ENCODE measurements at regions not wholly inside any gene's neighbourhood (a gene's known extent, or its start where the extent isn't known, plus 50 kb on each side); places are given as distances from the start of the nearest gene placed in this dataset.

GRCh38 chr1:200354243-200354642 lies 55.6 kb downstream of the ZNF281 start:
- CTCF ChIA-PET = no interaction called here
- no peaks in the 10 kb centered on the region for H3K36me3 ChIP-seq (ENCODE audit: control insufficient read depth in 2 of 3, insufficient read depth in 3 of 3, low read length in 3 of 3)
- H3K4me3 ChIP-seq (ENCODE audit: low read length) = no peak overlapping the region
- intact Hi-C loops (cut with micrococcal nuclease) = loop anchor here in 1 of 2 donors (5.0 kb wide), 3 partner anchors 133 to 217 kb away; no protein-coding TSS in a partner anchor
- peak overlapping the region in 1 of 10 donors; percentile 41 for H3K4me3 Mint-ChIP-seq
- H3K27ac Mint-ChIP-seq = peak overlapping the region in 2 of 9 donors; percentile 16 to 29
- H3K9me3 ChIP-seq (ENCODE audit: control insufficient read depth in 2 of 3, low read length in 3 of 3) = no peaks in the 10 kb centered on the region
- H3K9me3 Mint-ChIP-seq = no peaks in the 10 kb centered on the region
- peaks cover 8 to 16% of the 10 kb centered on the region in 2 donors for H3K4me1 ChIP-seq (ENCODE audit: control insufficient read depth in 2 of 2, insufficient read depth in 2 of 2, low read length in 2 of 2)
- POLR2A ChIA-PET = no interaction called here
- no peak overlapping the region for H3K27ac ChIP-seq (ENCODE audit: low read depth, low read length)
- H3K27me3 ChIP-seq (ENCODE audit: control insufficient read depth in 2 of 2, insufficient read depth in 2 of 2, low read length in 2 of 2) = no peaks in the 10 kb centered on the region
- peaks cover 21 to 45% (median 31%) of the 10 kb centered on the region in 7 donors for H3K4me1 Mint-ChIP-seq
- peaks cover 0 to 4% (median 0%) of the 10 kb centered on the region in 5 donors for H3K36me3 Mint-ChIP-seq
- ATAC-seq (peak; percentile 63), DNase-seq (no peak)
- H3K27me3 Mint-ChIP-seq = no peaks in the 10 kb centered on the region

DNA sequence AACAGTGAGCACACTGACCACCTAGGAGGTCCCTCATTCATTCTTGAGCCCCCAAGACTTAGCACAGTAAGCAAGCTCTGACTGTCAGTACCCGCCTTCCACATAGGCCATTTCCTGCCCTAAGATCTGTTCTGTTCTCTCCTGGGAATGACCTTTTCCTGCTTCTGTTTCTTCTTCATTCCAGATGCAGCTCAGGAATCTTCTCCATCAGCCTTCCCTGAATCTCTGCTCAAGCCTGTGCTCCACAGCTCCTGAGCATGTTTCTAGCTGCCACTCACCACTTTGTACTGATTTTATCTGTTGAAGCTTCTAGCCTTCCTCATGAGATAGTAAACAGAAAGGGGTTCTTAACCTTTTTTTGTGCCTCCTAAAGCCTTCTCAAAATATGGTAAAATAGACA lies 56.6 kb downstream of the ZNF281 start:
- Histone ChIP-seq H3K4me1 (ENCODE audit: control insufficient read depth in 2 of 2, insufficient read depth in 2 of 2, low read length in 2 of 2) (peaks cover 8 to 16% of the 10 kb centered on the region in 2 donors), H3K27me3 (ENCODE audit: control insufficient read depth in 2 of 2, insufficient read depth in 2 of 2, low read length in 2 of 2) (no peaks in the 10 kb centered on the region), H3K9me3 (ENCODE audit: control insufficient read depth in 2 of 3, low read length in 3 of 3) (no peaks in the 10 kb centered on the region), H3K36me3 (ENCODE audit: control insufficient read depth in 2 of 3, insufficient read depth in 3 of 3, low read length in 3 of 3) (no peaks in the 10 kb centered on the region), H3K27ac (ENCODE audit: low read depth, low read length) (no peak overlapping the region), H3K4me3 (ENCODE audit: low read length) (no peak overlapping the region)
- DNase-seq (no peak), ATAC-seq (no peak)
- no peaks in the 10 kb centered on the region for H3K27me3 Mint-ChIP-seq
- intact Hi-C loops (cut with micrococcal nuclease) = loop anchor here in 1 of 2 donors (2.0 to 5.0 kb wide), 4 partner anchors 46 to 216 kb away; no protein-coding TSS in a partner anchor
- peaks cover 21 to 45% (median 31%) of the 10 kb centered on the region in 7 donors for H3K4me1 Mint-ChIP-seq
- H3K27ac Mint-ChIP-seq = peak overlapping the region; percentile 64 to 91 (median 85)
- ChIA-PET CTCF (no interaction called here), POLR2A (interaction anchor here (0.6 kb wide), 1 partner anchor 154 kb away, joined by 3 read pairs; no protein-coding TSS in a partner anchor)
- H3K36me3 Mint-ChIP-seq = peaks cover 0 to 4% (median 0%) of the 10 kb centered on the region in 5 donors
- no peaks in the 10 kb centered on the region for H3K9me3 Mint-ChIP-seq
- H3K4me3 Mint-ChIP-seq = peak overlapping the region in 9 of 10 donors; percentile 15 to 73 (median 58)

DNA sequence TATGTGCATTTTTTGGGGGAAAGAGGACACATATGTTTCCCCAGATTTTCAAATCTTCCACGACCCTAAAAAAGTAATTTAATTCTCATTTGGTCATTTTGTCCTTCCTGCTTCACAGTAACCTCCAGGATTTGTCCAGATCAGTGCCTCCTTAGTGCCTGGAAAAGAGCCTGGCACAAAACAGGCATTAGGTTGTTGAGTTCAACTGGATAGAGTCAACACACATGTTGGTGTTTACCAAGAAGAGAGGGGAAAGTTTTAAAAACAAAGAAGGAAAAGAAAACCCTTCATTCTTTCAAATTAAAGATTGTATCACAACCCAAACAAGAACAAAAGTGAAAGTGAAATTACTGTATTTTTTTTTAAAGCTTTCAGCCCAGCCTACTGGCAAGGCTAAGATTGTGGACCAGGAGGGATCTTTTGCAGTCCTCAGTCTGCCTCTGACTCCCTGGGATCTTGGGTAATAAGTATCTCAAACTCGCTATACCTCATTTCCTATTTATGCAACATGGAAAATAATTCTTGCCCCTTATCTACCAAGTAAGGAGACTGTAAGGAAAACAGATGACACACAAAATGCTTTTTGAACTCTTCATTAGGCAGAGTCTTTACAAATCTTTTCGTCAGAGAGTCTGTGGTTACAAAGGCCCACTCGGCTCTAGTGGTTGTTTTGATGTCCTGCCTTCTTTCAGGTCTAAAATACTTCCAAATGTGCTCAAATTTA lies 57.8 kb downstream of the ZNF281 start:
- Histone ChIP-seq H3K27me3 (ENCODE audit: control insufficient read depth in 2 of 2, insufficient read depth in 2 of 2, low read length in 2 of 2) (no peaks in the 10 kb centered on the region), H3K9me3 (ENCODE audit: control insufficient read depth in 2 of 3, low read length in 3 of 3) (no peaks in the 10 kb centered on the region), H3K36me3 (ENCODE audit: control insufficient read depth in 2 of 3, insufficient read depth in 3 of 3, low read length in 3 of 3) (no peaks in the 10 kb centered on the region), H3K4me1 (ENCODE audit: control insufficient read depth in 2 of 2, insufficient read depth in 2 of 2, low read length in 2 of 2) (peaks cover 8 to 16% of the 10 kb centered on the region in 2 donors), H3K4me3 (ENCODE audit: low read length) (peak overlapping the region; percentile 41), H3K27ac (ENCODE audit: low read depth, low read length) (peak overlapping the region; percentile 43)
- H3K4me1 Mint-ChIP-seq = peaks cover 21 to 45% (median 31%) of the 10 kb centered on the region in 7 donors
- ChIA-PET POLR2A (no interaction called here), CTCF (no interaction called here)
- intact Hi-C loops (cut with micrococcal nuclease) = loop anchor here (1.0 to 5.0 kb wide), 5 partner anchors 45 to 215 kb away; partner anchors contain the start of gene ZNF281 (in 2 of the 2)
- H3K9me3 Mint-ChIP-seq = no peaks in the 10 kb centered on the region
- DNase-seq (peak in 7 of 9 donors; percentile 14 to 49 (median 39)), ATAC-seq (peak; percentile 77)
- H3K27ac Mint-ChIP-seq = peak overlapping the region; percentile 80 to 95 (median 91)
- peaks cover 0 to 4% (median 0%) of the 10 kb centered on the region in 5 donors for H3K36me3 Mint-ChIP-seq
- H3K27me3 Mint-ChIP-seq = no peaks in the 10 kb centered on the region
- H3K4me3 Mint-ChIP-seq = peak overlapping the region; percentile 65 to 88 (median 82)

DNA sequence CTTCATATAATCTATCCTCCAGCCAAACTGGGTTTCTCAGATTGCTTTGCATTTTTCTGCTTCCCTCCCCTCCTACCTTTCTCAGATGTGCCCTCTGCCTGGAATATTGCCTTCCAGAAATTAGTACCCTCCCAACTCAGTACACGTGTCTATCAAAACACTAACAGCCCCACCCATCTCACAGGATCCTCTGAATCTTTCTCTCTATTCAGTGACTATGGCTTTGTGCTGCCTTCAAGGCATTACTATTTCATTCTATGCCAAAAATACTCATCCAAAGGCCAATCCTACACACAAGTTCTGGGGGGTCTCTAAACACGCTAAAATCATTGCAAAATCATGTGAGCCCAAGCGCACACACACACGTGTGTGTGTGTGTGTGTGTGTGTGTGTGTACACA lies 58.4 kb downstream of the ZNF281 start:
- DNase-seq (no peak), ATAC-seq (no peak)
- H3K4me3 ChIP-seq (ENCODE audit: low read length) = peak overlapping the region; percentile 41
- Mint-ChIP-seq H3K9me3 (no peaks in the 10 kb centered on the region), H3K4me1 (peaks cover 21 to 45% (median 31%) of the 10 kb centered on the region in 7 donors), H3K27ac (peak overlapping the region; percentile 24 to 95 (median 88)), H3K36me3 (peaks cover 0 to 4% (median 0%) of the 10 kb centered on the region in 5 donors), H3K27me3 (no peaks in the 10 kb centered on the region), H3K4me3 (peak overlapping the region; percentile 17 to 88 (median 81))
- H3K27ac ChIP-seq (ENCODE audit: low read depth, low read length) = no peak overlapping the region
- POLR2A ChIA-PET = no interaction called here
- H3K9me3 ChIP-seq (ENCODE audit: control insufficient read depth in 2 of 3, low read length in 3 of 3) = no peaks in the 10 kb centered on the region
- peaks cover 8 to 16% of the 10 kb centered on the region in 2 donors for H3K4me1 ChIP-seq (ENCODE audit: control insufficient read depth in 2 of 2, insufficient read depth in 2 of 2, low read length in 2 of 2)
- H3K27me3 ChIP-seq (ENCODE audit: control insufficient read depth in 2 of 2, insufficient read depth in 2 of 2, low read length in 2 of 2) = no peaks in the 10 kb centered on the region
- no peaks in the 10 kb centered on the region for H3K36me3 ChIP-seq (ENCODE audit: control insufficient read depth in 2 of 3, insufficient read depth in 3 of 3, low read length in 3 of 3)
- CTCF ChIA-PET = no interaction called here
- intact Hi-C loops (cut with micrococcal nuclease) = loop anchor here in 1 of 2 donors (5.0 kb wide), 3 partner anchors 136 to 214 kb away; no protein-coding TSS in a partner anchor

DNA sequence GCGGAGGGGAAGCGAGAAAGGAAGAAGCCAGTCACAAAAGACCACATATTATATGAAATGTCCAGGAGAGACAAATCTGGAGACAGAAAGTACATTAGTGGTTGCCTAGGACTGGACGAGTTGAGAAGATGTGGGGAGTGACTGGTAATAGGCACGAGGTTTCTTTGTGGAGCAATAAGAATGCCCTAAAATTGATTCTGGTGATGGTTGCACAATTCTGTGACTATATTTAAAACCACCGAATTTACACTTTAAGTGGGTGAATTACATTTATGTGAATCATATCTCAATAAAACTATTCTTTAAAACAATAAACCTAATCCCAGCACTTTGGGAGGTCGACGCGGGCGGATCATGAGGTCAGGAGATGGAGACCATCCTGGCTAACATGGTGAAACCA lies 63.1 kb downstream of the ZNF281 start:
- Mint-ChIP-seq H3K4me1 (peaks cover 6 to 12% (median 7%) of the 10 kb centered on the region in 7 donors), H3K27me3 (no peaks in the 10 kb centered on the region), H3K9me3 (no peaks in the 10 kb centered on the region), H3K36me3 (no peaks in the 10 kb centered on the region), H3K4me3 (no peak overlapping the region), H3K27ac (no peak overlapping the region)
- no peaks in the 10 kb centered on the region for H3K9me3 ChIP-seq (ENCODE audit: control insufficient read depth in 2 of 3, low read length in 3 of 3)
- H3K4me1 ChIP-seq (ENCODE audit: control insufficient read depth in 2 of 2, insufficient read depth in 2 of 2, low read length in 2 of 2) = peaks cover 3 to 6% of the 10 kb centered on the region in 2 donors
- POLR2A ChIA-PET = no interaction called here
- no peak for DNase-seq
- peak; percentile 47 for ATAC-seq
- no peaks in the 10 kb centered on the region for H3K36me3 ChIP-seq (ENCODE audit: control insufficient read depth in 2 of 3, insufficient read depth in 3 of 3, low read length in 3 of 3)
- CTCF ChIA-PET = no interaction called here
- H3K27me3 ChIP-seq (ENCODE audit: control insufficient read depth in 2 of 2, insufficient read depth in 2 of 2, low read length in 2 of 2) = no peaks in the 10 kb centered on the region
- H3K27ac ChIP-seq (ENCODE audit: low read depth, low read length) = no peak overlapping the region
- intact Hi-C loops (cut with micrococcal nuclease) = no loop called here
- H3K4me3 ChIP-seq (ENCODE audit: low read length) = no peak overlapping the region

GRCh38 chr1:200345520-200345919 lies 64.3 kb downstream of the ZNF281 start:
- Histone ChIP-seq H3K27me3 (ENCODE audit: control insufficient read depth in 2 of 2, insufficient read depth in 2 of 2, low read length in 2 of 2) (no peaks in the 10 kb centered on the region), H3K4me1 (ENCODE audit: control insufficient read depth in 2 of 2, insufficient read depth in 2 of 2, low read length in 2 of 2) (no peaks in the 10 kb centered on the region), H3K4me3 (ENCODE audit: low read length) (no peak overlapping the region), H3K36me3 (ENCODE audit: control insufficient read depth in 2 of 3, insufficient read depth in 3 of 3, low read length in 3 of 3) (no peaks in the 10 kb centered on the region), H3K9me3 (ENCODE audit: control insufficient read depth in 2 of 3, low read length in 3 of 3) (no peaks in the 10 kb centered on the region), H3K27ac (ENCODE audit: low read depth, low read length) (no peak overlapping the region)
- Mint-ChIP-seq H3K4me3 (no peak overlapping the region), H3K27me3 (no peaks in the 10 kb centered on the region), H3K27ac (no peak overlapping the region), H3K36me3 (no peaks in the 10 kb centered on the region), H3K9me3 (no peaks in the 10 kb centered on the region), H3K4me1 (peaks cover 0 to 5% (median 0%) of the 10 kb centered on the region in 7 donors)
- ATAC-seq (no peak), DNase-seq (no peak)
- intact Hi-C loops (cut with micrococcal nuclease) = no loop called here
- ChIA-PET POLR2A (no interaction called here), CTCF (no interaction called here)

Data from naive thymus-derived CD4-positive, alpha-beta T cell (primary cell).